Urinary bladder (tissue), 3 donors: ENCODE measurements at regions not wholly inside any gene's neighbourhood (a gene's known extent, or its start where the extent isn't known, plus 50 kb on each side); places are given as distances from the start of the nearest gene placed in this dataset.
"Not testable (repeated sequence)": the region's sequence is repeated elsewhere in the genome, so short reads cannot be mapped to it uniquely, and the experiment has no call there.

ENCODE experiments used
- DNase-seq: peaks from one replicate; pipeline ENCODE4 v3.0.0-alpha.2; 2015; ENCODE audit errors: extremely low spot score
- H3K27ac ChIP-seq: one replicate; pipeline ENCODE4 v1.5.1; 2013; ENCODE audit warnings: low read depth, mild to moderate bottlenecking, moderate library complexity
- H3K36me3 ChIP-seq: one replicate; pipeline ENCODE4 v1.6.1; 2013; ENCODE audit warnings: mild to moderate bottlenecking, moderate library complexity; ENCODE audit not compliant: insufficient read depth
- H3K4me1 ChIP-seq: one replicate; pipeline ENCODE4 v1.6.1; 2013; ENCODE audit warnings: mild to moderate bottlenecking, moderate library complexity; ENCODE audit not compliant: insufficient read depth
- H3K4me3 ChIP-seq: one replicate; pipeline ENCODE4 v1.5.1; 2013; ENCODE audit warnings: low read depth, low read length
- WGBS: extraction: QIAGEN DNeasy Blood & Tissue Kit; methylation state at CpG from one replicate; pipeline ENCODE4 v1.1.7; 2013; 5-methylcytosine and 5-hydroxymethylcytosine counted together
- donor health status: healthy with polysubstance abuse.
- donor health status: healthy.

- DNase-seq = no peak
- no peaks in the 10 kb centered on the region for H3K36me3 ChIP-seq
- H3K4me3 ChIP-seq = no peak overlapping the region
- H3K27ac ChIP-seq = no peak overlapping the region
- 86% methylated on average over 3 of the region's 3 CpGs for WGBS
- H3K4me1 ChIP-seq = no peaks in the 10 kb centered on the region
Measured at GRCh38 chrX:8043121-8043520, 115.9 kb upstream of the PNPLA4 start.

- DNase-seq = no peak
- 98% methylated on average over 1 of the region's 1 CpG for WGBS
- Histone ChIP-seq H3K36me3 (no peaks in the 10 kb centered on the region), H3K4me3 (no peak overlapping the region), H3K4me1 (no peaks in the 10 kb centered on the region), H3K27ac (no peak overlapping the region)
Measured at GRCh38 chrX:8042304-8042703, 115.1 kb upstream of the PNPLA4 start.

GRCh38 chrX:8039711-8040110 is 112.5 kb upstream of the PNPLA4 start:
- not testable (repeated sequence) for H3K27ac ChIP-seq, H3K36me3 ChIP-seq, H3K4me3 ChIP-seq, DNase-seq, H3K4me1 ChIP-seq
- WGBS = 95% methylated on average over 7 of the region's 7 CpGs

DNA sequence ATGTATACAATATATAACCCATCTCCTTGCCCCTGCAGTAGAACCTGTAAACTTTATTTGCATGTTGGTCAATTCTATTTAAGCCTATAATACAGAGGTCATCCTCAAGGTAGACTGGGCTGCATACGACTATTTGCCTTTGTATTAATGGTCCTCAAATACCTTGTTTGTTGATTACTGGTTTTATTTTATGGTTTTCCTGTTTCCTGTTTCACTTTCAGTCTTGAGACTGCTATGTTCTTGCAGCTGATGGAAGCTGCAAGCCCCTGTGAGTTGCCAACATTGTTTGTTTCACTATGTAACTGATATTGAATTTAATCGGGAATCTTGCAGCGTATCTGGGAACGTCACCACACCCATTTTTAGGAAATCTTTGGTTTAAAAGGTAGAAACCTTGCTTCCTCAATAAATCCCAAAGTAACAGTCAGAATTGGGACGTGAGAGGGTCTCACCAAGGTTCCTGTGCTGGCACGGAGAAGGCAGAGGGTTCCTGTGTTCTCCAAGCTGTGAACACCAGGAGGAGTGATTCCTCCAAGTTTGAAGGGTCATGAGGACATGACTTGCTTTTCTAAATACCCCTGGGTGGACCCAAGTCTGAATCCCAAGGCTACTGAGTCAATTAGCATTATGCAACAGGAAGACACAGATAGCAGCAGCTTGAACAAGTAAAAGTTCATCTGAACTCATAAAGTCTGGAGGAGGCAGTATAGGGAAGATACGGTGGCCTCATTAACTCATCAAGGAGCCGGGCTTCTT is 110.6 kb upstream of the PNPLA4 start:
- no peak for DNase-seq
- no peaks in the 10 kb centered on the region for H3K36me3 ChIP-seq
- no peak overlapping the region for H3K4me3 ChIP-seq
- 60% methylated on average over 8 of the region's 8 CpGs for WGBS
- no peaks in the 10 kb centered on the region for H3K4me1 ChIP-seq
- no peak overlapping the region for H3K27ac ChIP-seq

DNA sequence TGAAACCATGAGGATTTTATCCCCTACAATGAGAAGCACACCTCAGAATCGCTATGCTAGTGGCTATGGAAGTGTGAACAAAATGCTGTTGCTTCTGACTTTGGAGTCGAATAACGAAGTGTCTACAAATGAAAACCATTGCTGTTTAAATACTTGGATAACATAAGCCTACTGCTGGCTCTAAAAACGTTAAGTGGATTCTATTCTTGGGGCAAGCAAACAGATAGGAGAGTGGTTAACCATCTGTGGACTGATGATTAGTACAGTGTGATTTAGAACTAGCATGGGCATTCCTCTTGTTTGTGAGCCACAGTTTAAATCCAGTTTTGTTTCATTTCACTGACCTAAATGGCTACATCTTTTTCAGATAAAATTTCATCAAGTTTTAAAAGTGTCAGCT is 109.7 kb upstream of the PNPLA4 start:
- WGBS = 31% methylated on average over 4 of the region's 4 CpGs
- Histone ChIP-seq H3K36me3 (no peaks in the 10 kb centered on the region), H3K27ac (no peak overlapping the region), H3K4me3 (no peak overlapping the region), H3K4me1 (no peaks in the 10 kb centered on the region)
- no peak for DNase-seq

DNA sequence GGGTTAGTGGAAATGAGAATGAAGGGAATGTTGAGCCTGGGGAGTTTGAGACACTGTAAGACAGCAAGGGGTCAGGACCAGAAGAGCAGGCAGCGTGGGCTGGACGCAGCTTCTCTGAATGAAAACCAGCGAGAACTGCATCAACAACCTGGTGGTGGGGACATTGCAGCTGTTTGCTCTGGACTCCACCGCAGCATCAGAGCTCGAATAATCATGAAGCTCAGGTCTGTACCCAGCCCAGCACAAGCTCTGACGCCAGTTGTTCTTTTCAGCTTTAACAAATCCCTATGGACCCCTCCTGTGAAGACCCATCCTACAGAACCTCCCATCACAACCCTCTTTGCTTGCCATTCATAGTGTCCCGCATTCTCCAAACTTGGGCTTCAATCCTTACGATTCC is 106.8 kb upstream of the PNPLA4 start:
- 93% methylated on average over 8 of the region's 8 CpGs for WGBS
- no peak overlapping the region for H3K4me3 ChIP-seq
- H3K36me3 ChIP-seq = no peaks in the 10 kb centered on the region
- H3K27ac ChIP-seq = no peak overlapping the region
- DNase-seq = no peak
- no peaks in the 10 kb centered on the region for H3K4me1 ChIP-seq

DNA sequence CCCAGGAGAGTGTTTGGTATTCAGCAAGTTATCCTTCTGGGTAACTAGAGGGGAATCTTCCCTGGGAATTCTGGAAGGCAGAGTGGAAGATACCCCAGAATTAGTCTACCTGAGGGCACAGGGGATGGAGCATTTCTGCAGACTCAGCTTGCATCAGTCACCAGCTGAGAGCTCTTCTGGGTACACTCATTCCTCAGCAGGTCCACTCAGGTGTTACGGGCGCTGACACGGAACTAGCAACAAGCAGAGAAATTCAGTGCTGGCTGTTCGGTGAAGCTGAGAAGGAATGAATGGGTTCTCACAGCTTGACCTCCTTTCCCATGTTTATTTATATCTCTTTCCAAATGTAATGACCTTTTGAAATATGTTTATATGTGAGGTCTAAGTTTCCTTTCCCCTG is 106.0 kb upstream of the PNPLA4 start:
- Histone ChIP-seq H3K4me1 (no peaks in the 10 kb centered on the region), H3K36me3 (no peaks in the 10 kb centered on the region), H3K4me3 (no peak overlapping the region), H3K27ac (no peak overlapping the region)
- 80% methylated on average over 4 of the region's 4 CpGs for WGBS
- no peak for DNase-seq

- no peaks in the 10 kb centered on the region for H3K36me3 ChIP-seq
- no peak overlapping the region for H3K4me3 ChIP-seq
- no peak for DNase-seq
- H3K4me1 ChIP-seq = no peaks in the 10 kb centered on the region
- H3K27ac ChIP-seq = no peak overlapping the region
- 66% methylated on average over 4 of the region's 4 CpGs for WGBS
Measured at GRCh38 chrX:8030361-8030760, 103.1 kb upstream of the PNPLA4 start.

DNA sequence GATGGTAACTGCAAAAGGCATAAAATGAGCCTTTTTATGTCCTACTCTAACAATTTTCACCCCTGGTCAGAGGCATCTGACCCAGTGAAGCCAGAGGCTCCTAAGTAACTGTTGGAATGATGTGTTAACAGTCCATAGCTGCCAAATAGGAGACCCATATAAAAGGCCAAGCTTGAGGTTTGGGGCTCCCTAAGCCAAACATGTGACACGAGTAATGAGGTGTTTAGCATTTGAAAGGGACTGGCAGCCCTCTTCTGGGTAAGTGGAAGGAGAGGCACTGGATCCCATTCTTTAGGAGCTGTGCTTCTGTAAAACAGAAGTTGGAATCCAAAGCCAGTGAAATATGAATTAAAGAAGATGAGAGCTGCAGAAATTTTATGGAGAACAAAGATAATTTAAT is 100.6 kb upstream of the PNPLA4 start:
- 38% methylated on average over 1 of the region's 1 CpG for WGBS
- Histone ChIP-seq H3K4me3 (no peak overlapping the region), H3K27ac (no peak overlapping the region), H3K36me3 (no peaks in the 10 kb centered on the region), H3K4me1 (no peaks in the 10 kb centered on the region)
- DNase-seq = no peak

GRCh38 chrX:8025705-8026104 is 98.5 kb upstream of the PNPLA4 start:
- no peak overlapping the region for H3K4me3 ChIP-seq
- no peaks in the 10 kb centered on the region for H3K36me3 ChIP-seq
- H3K4me1 ChIP-seq = no peaks in the 10 kb centered on the region
- no peak for DNase-seq
- H3K27ac ChIP-seq = no peak overlapping the region

GRCh38 chrX:8018934-8019333 is 91.7 kb upstream of the PNPLA4 start:
- DNase-seq = no peak

GRCh38 chrX:8010105-8010504 is 82.9 kb upstream of the PNPLA4 start:
- H3K27ac ChIP-seq = no peak overlapping the region
- H3K36me3 ChIP-seq = no peaks in the 10 kb centered on the region
- 88% methylated on average over 4 of the region's 4 CpGs for WGBS
- no peak for DNase-seq
- H3K4me1 ChIP-seq = no peaks in the 10 kb centered on the region
- no peak overlapping the region for H3K4me3 ChIP-seq

More at GRCh38 chrX:8018934-8019333, 91.7 kb upstream of the PNPLA4 start:
- Histone ChIP-seq H3K4me3 (no peak overlapping the region), H3K27ac (no peak overlapping the region), H3K4me1 (no peaks in the 10 kb centered on the region), H3K36me3 (no peaks in the 10 kb centered on the region)
- 96% methylated on average over 5 of the region's 5 CpGs for WGBS

DNA sequence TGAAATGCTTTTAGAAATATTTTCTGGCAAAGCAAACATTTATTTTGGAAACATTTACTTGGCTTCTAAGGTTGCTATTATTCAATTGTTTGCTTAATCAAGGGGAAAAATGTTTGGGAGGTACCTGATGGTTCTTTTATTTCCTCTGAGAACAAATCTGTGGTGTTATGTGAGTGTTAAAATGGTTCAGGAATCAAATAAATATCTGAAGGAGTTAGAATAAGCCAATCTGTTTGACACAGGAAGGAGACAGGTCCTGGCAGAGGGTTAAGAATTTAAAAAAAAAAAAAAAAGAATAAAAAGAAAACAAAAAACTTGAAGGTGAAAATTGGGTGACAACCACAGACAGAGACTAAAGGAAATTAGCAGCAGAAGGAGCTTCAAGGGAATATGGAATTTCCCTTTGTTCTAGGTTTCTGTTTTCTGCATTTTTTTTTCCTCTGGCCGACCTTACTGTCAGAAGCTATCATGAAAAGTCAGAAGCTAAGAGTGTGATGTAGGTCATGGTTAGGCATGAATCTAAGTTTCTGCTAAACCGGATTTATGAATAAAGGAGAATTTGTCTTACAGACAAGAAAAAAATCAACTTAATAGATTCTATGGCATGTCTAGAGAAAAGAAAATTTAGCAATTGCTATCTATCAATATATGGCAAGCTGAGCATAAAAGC is 78.6 kb upstream of the PNPLA4 start:
- DNase-seq = no peak
- H3K36me3 ChIP-seq = no peaks in the 10 kb centered on the region
- 82% methylated on average over 2 of the region's 2 CpGs for WGBS
- H3K4me1 ChIP-seq = no peaks in the 10 kb centered on the region
- H3K27ac ChIP-seq = no peak overlapping the region
- no peak overlapping the region for H3K4me3 ChIP-seq

DNA sequence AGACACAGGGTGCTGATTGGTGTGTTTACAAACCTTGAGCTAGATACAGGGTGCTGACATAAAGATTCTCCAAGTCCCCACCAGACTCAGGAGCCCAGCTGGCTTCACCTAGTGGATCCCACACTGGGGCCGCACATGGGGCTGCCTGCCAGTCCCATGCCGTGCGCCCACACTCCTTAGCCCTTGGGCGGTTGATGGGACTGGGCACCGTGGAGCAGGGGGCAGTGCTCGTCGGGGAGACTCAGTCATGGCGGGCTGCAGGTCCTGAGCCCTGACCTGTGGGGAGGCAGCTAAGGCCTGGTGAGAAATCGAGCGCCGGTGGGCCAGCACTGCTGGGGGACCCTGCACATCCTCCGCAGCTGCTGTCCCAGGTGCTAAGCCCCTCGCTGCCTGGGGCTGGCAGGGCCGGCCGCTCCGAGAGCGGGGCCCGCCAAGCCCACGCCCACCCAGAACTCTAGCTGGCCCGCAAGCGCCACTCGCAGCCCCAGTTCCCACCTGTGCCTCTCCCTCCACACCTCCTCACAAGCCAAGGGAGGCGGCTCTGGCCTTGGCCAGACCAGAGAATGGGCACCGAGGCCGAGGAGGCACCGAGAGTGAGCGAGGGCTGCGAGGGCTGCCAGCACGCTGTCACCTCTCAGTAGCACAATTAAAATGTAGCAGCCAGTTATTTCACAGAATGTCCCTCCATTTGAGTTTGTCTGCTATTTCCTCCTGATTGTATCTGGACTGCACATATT is 76.1 kb upstream of the PNPLA4 start:
- H3K4me1 ChIP-seq = no peaks in the 10 kb centered on the region
- no peak for DNase-seq

More for the DNA sequence above, 76.1 kb upstream of the PNPLA4 start:
- over 99% methylated on average over 29 of the region's 29 CpGs for WGBS
- Histone ChIP-seq H3K4me3 (no peak overlapping the region), H3K27ac (no peak overlapping the region), H3K36me3 (no peaks in the 10 kb centered on the region)
